Naive thymus-derived CD8-positive, alpha-beta T cell (primary cell): ENCODE measurements at regions not wholly inside any gene's neighbourhood (a gene's known extent, or its start where the extent isn't known, plus 50 kb on each side); places are given as distances from the start of the nearest gene placed in this dataset.

Source experiments
- ATAC-seq, 2 donors: fragments of 150-1000 bp; cut with Tn5 transposase in 1 of 2; sonication (Bioruptor Pico), chemical (Tn5 transposase) in 1 of 2; 1 replicate in 1 of 2; 2 replicates in 1 of 2; pipeline ENCODE4 v1.10.0; 2021; ENCODE audit warnings: mild to moderate bottlenecking in 2 of 2, moderate library complexity in 2 of 2
- POLR2A ChIA-PET: fragments of 350-600 bp; sonication (Branson Sonifier 250); formaldehyde crosslinking; loops from one replicate; lab custom pipeline; 2021; ENCODE audit warnings: antibody characterized with exemption; lab: Charles Lee
- DNase-seq, 10 donors: peaks; one replicate each; pipeline versions ENCODE4 v3.0.0 to v3.0.0-alpha.2; 2020 to 2022
- H3K27ac Mint-ChIP-seq, 10 donors: one replicate each; pipeline ENCODE4 v1.8.0; 2020 to 2022; ENCODE audit warnings: mild to moderate bottlenecking in 10 of 10, mixed read lengths in 10 of 10, moderate library complexity in 4 of 10, inconsistent platforms in 1 of 10
- H3K27me3 Mint-ChIP-seq, 5 donors: one replicate each; pipeline ENCODE4 v1.8.0; 2021 to 2022; ENCODE audit warnings: mixed read lengths in 5 of 5
- H3K36me3 Mint-ChIP-seq, 3 donors: one replicate each; pipeline ENCODE4 v1.8.0; 2020 to 2022; ENCODE audit warnings: mixed read lengths in 3 of 3, mild to moderate bottlenecking in 2 of 3, inconsistent platforms in 1 of 3
- H3K4me1 Mint-ChIP-seq, 4 donors: one replicate each; pipeline ENCODE4 v1.8.0; 2021 to 2022; ENCODE audit warnings: mixed read lengths in 4 of 4
- H3K4me3 Mint-ChIP-seq, 10 donors: one replicate each; pipeline ENCODE4 v1.8.0; 2020 to 2022; ENCODE audit warnings: mild to moderate bottlenecking in 10 of 10, mixed read lengths in 10 of 10, moderate library complexity in 6 of 10, inconsistent platforms in 1 of 10
- H3K9me3 Mint-ChIP-seq, 9 donors: one replicate each; pipeline ENCODE4 v1.8.0; 2020 to 2022; ENCODE audit warnings: mixed read lengths in 9 of 9, mild to moderate bottlenecking in 3 of 9, inconsistent platforms in 1 of 9, moderate library complexity in 1 of 9

- Mint-ChIP-seq H3K36me3 (no peaks in the 10 kb centered on the region), H3K27ac (no peak overlapping the region), H3K27me3 (peaks cover 19 to 56% (median 35%) of the 10 kb centered on the region in 5 donors), H3K4me1 (no peaks in the 10 kb centered on the region), H3K9me3 (peaks cover 0 to 32% (median 3%) of the 10 kb centered on the region in 9 donors), H3K4me3 (no peak overlapping the region)
- ATAC-seq: no peak
- POLR2A ChIA-PET: no interaction called here
- DNase-seq: no peak
Measured at GRCh38 chr19:8938576-8938975, 71.6 kb downstream of the MUC16 start.
